Activated CD4-positive, alpha-beta T cell treated with anti-CD3 and anti-CD28 coated beads, Interleukin-2, amount 10 ng/mL, durations not matched to agents 24 days and 14 days (primary cell): ENCODE measurements at regions not wholly inside any gene's neighbourhood (a gene's known extent, or its start where the extent isn't known, plus 50 kb on each side); places are given as distances from the start of the nearest gene placed in this dataset.

Experiments used
- DNase-seq: peaks from one replicate; pipeline ENCODE4 v3.0.0; 2022
- H3K27ac Mint-ChIP-seq: one replicate; pipeline ENCODE4 v1.8.0; 2022; ENCODE audit warnings: mild to moderate bottlenecking, mixed read lengths
- H3K27me3 Mint-ChIP-seq: one replicate; pipeline ENCODE4 v1.8.0; 2022; ENCODE audit warnings: mixed read lengths
- H3K36me3 Mint-ChIP-seq: one replicate; pipeline ENCODE4 v1.8.0; 2022; ENCODE audit warnings: low read depth, mild to moderate bottlenecking, mixed read lengths
- H3K4me1 Mint-ChIP-seq: one replicate; pipeline ENCODE4 v1.8.0; 2021; ENCODE audit warnings: mixed read lengths
- H3K4me3 Mint-ChIP-seq: one replicate; pipeline ENCODE4 v1.8.0; 2022; ENCODE audit warnings: mild to moderate bottlenecking, moderate library complexity, mixed read lengths
- H3K9me3 Mint-ChIP-seq: one replicate; pipeline ENCODE4 v1.8.0; 2021; ENCODE audit warnings: mixed read lengths
- intact Hi-C: fragments of 100-400 bp; cut with micrococcal nuclease; formaldehyde crosslinking; loops from one replicate; pipeline ENCODE4 v1.15.1; 2023

GRCh38 chr2:156864753-156865152 lies 392.8 kb upstream of the GALNT5 start:
- no peaks in the 10 kb centered on the region for H3K4me1 Mint-ChIP-seq
- no peaks in the 10 kb centered on the region for H3K9me3 Mint-ChIP-seq
- intact Hi-C loops, result no loop called here
- H3K27me3 Mint-ChIP-seq, result peaks cover 8% of the 10 kb centered on the region
- no peaks in the 10 kb centered on the region for H3K36me3 Mint-ChIP-seq
- no peak overlapping the region for H3K4me3 Mint-ChIP-seq
- no peak for DNase-seq
- H3K27ac Mint-ChIP-seq, result no peak overlapping the region

GRCh38 chr2:156867201-156867600 lies 390.3 kb upstream of the GALNT5 start:
- H3K4me3 Mint-ChIP-seq, result no peak overlapping the region
- no peaks in the 10 kb centered on the region for H3K9me3 Mint-ChIP-seq

GRCh38 chr2:156874707-156875106 lies 382.8 kb upstream of the GALNT5 start:
- peaks cover 7% of the 10 kb centered on the region for H3K27me3 Mint-ChIP-seq
- no peak for DNase-seq
- H3K36me3 Mint-ChIP-seq, result no peaks in the 10 kb centered on the region
- no peaks in the 10 kb centered on the region for H3K4me1 Mint-ChIP-seq
- H3K4me3 Mint-ChIP-seq, result no peak overlapping the region
- H3K9me3 Mint-ChIP-seq, result peaks cover 6% of the 10 kb centered on the region
- H3K27ac Mint-ChIP-seq, result no peak overlapping the region
- intact Hi-C loops, result no loop called here

More at GRCh38 chr2:156867201-156867600, 390.3 kb upstream of the GALNT5 start:
- no peak for DNase-seq
- Mint-ChIP-seq H3K4me1 (no peaks in the 10 kb centered on the region), H3K36me3 (no peaks in the 10 kb centered on the region), H3K27me3 (peaks cover 8% of the 10 kb centered on the region), H3K27ac (no peak overlapping the region)
- intact Hi-C loops, result no loop called here

GRCh38 chr2:156883804-156884203 lies 373.7 kb upstream of the GALNT5 start:
- intact Hi-C loops, result no loop called here
- DNase-seq, result no peak
- no peaks in the 10 kb centered on the region for H3K4me1 Mint-ChIP-seq
- H3K9me3 Mint-ChIP-seq, result no peaks in the 10 kb centered on the region
- H3K27me3 Mint-ChIP-seq, result peaks cover 27% of the 10 kb centered on the region
- H3K36me3 Mint-ChIP-seq, result no peaks in the 10 kb centered on the region
- no peak overlapping the region for H3K27ac Mint-ChIP-seq
- H3K4me3 Mint-ChIP-seq, result no peak overlapping the region

- intact Hi-C loops, result no loop called here
- no peaks in the 10 kb centered on the region for H3K9me3 Mint-ChIP-seq
- no peaks in the 10 kb centered on the region for H3K4me1 Mint-ChIP-seq
- H3K27me3 Mint-ChIP-seq, result peaks cover 31% of the 10 kb centered on the region
- H3K4me3 Mint-ChIP-seq, result no peak overlapping the region
- no peak overlapping the region for H3K27ac Mint-ChIP-seq
- no peak for DNase-seq
- no peaks in the 10 kb centered on the region for H3K36me3 Mint-ChIP-seq
Measured at GRCh38 chr2:156884216-156884615, 373.3 kb upstream of the GALNT5 start.

- no peak for DNase-seq
- H3K36me3 Mint-ChIP-seq, result no peaks in the 10 kb centered on the region
- intact Hi-C loops, result loop anchor here (5.0 to 10.0 kb wide), 4 partner anchors 302 to 1513 kb away; no protein-coding TSS in a partner anchor
- peaks cover 21% of the 10 kb centered on the region for H3K4me1 Mint-ChIP-seq
- H3K4me3 Mint-ChIP-seq, result no peak overlapping the region
- no peaks in the 10 kb centered on the region for H3K9me3 Mint-ChIP-seq
- H3K27ac Mint-ChIP-seq, result no peak overlapping the region
- peaks cover 54% of the 10 kb centered on the region for H3K27me3 Mint-ChIP-seq
Measured at GRCh38 chr2:156890529-156891148, 366.9 kb upstream of the GALNT5 start.

- Mint-ChIP-seq H3K4me3 (no peak overlapping the region), H3K9me3 (no peaks in the 10 kb centered on the region), H3K4me1 (peaks cover 31% of the 10 kb centered on the region), H3K27ac (no peak overlapping the region), H3K27me3 (peaks cover 54% of the 10 kb centered on the region), H3K36me3 (no peaks in the 10 kb centered on the region)
- intact Hi-C loops, result loop anchor here (5.0 to 10.0 kb wide), 4 partner anchors 301 to 1514 kb away; no protein-coding TSS in a partner anchor
- DNase-seq, result no peak
Measured at GRCh38 chr2:156891609-156892008, 365.9 kb upstream of the GALNT5 start.

GRCh38 chr2:156892467-156893281 lies 364.8 kb upstream of the GALNT5 start:
- Mint-ChIP-seq H3K9me3 (no peaks in the 10 kb centered on the region), H3K36me3 (no peaks in the 10 kb centered on the region), H3K27ac (no peak overlapping the region), H3K4me1 (peaks cover 33% of the 10 kb centered on the region), H3K27me3 (peaks cover 52% of the 10 kb centered on the region), H3K4me3 (peak overlapping the region; percentile 25)
- peak; percentile 66 for DNase-seq
- intact Hi-C loops, result loop anchor here (5.0 to 10.0 kb wide), 4 partner anchors 300 to 1515 kb away; no protein-coding TSS in a partner anchor

GRCh38 chr2:156896294-156896693 lies 361.2 kb upstream of the GALNT5 start:
- Mint-ChIP-seq H3K4me3 (peak overlapping the region; percentile 42), H3K27me3 (peaks cover 49% of the 10 kb centered on the region), H3K4me1 (peaks cover 33% of the 10 kb centered on the region), H3K27ac (peak overlapping the region; percentile 49), H3K36me3 (no peaks in the 10 kb centered on the region), H3K9me3 (peaks cover 5% of the 10 kb centered on the region)
- peak; percentile 84 for DNase-seq
- intact Hi-C loops, result loop anchor here (1.0 to 10.0 kb wide), 3 partner anchors 12 to 564 kb away; partner anchors contain the start of gene NR4A2

GRCh38 chr2:156897548-156897947 lies 360.0 kb upstream of the GALNT5 start:
- intact Hi-C loops, result loop anchor here (10.0 kb wide), 1 partner anchor 493 kb away; no protein-coding TSS in a partner anchor
- no peaks in the 10 kb centered on the region for H3K36me3 Mint-ChIP-seq
- no peak for DNase-seq
- H3K4me3 Mint-ChIP-seq, result no peak overlapping the region
- H3K4me1 Mint-ChIP-seq, result peaks cover 31% of the 10 kb centered on the region
- no peak overlapping the region for H3K27ac Mint-ChIP-seq
- H3K9me3 Mint-ChIP-seq, result peaks cover 5% of the 10 kb centered on the region
- peaks cover 45% of the 10 kb centered on the region for H3K27me3 Mint-ChIP-seq

GRCh38 chr2:156901373-156902031 lies 356.0 kb upstream of the GALNT5 start:
- intact Hi-C loops, result no loop called here
- Mint-ChIP-seq H3K4me3 (no peak overlapping the region), H3K27ac (no peak overlapping the region), H3K27me3 (peaks cover 55% of the 10 kb centered on the region), H3K36me3 (no peaks in the 10 kb centered on the region), H3K4me1 (peaks cover 5% of the 10 kb centered on the region), H3K9me3 (peaks cover 5% of the 10 kb centered on the region)
- DNase-seq, result no peak

- Mint-ChIP-seq H3K27me3 (peaks cover 48% of the 10 kb centered on the region), H3K4me3 (no peak overlapping the region), H3K27ac (no peak overlapping the region), H3K4me1 (peaks cover 2% of the 10 kb centered on the region), H3K36me3 (no peaks in the 10 kb centered on the region), H3K9me3 (no peaks in the 10 kb centered on the region)
- intact Hi-C loops, result no loop called here
- no peak for DNase-seq
Measured at GRCh38 chr2:156903335-156903734, 354.2 kb upstream of the GALNT5 start.

GRCh38 chr2:156907806-156908205 lies 349.7 kb upstream of the GALNT5 start:
- no peak for DNase-seq
- Mint-ChIP-seq H3K27me3 (peaks cover 29% of the 10 kb centered on the region), H3K36me3 (no peaks in the 10 kb centered on the region), H3K4me3 (no peak overlapping the region), H3K27ac (no peak overlapping the region), H3K4me1 (peaks cover 7% of the 10 kb centered on the region), H3K9me3 (no peaks in the 10 kb centered on the region)
- intact Hi-C loops, result loop anchor here (1.0 to 2.0 kb wide), 2 partner anchors 12 to 349 kb away; partner anchors contain the start of gene GALNT5
